ENCODE measurements at regions not wholly inside any gene's neighbourhood (a gene's known extent, or its start where the extent isn't known, plus 50 kb on each side); places are given as distances from the start of the nearest gene placed in this dataset.

DNA sequence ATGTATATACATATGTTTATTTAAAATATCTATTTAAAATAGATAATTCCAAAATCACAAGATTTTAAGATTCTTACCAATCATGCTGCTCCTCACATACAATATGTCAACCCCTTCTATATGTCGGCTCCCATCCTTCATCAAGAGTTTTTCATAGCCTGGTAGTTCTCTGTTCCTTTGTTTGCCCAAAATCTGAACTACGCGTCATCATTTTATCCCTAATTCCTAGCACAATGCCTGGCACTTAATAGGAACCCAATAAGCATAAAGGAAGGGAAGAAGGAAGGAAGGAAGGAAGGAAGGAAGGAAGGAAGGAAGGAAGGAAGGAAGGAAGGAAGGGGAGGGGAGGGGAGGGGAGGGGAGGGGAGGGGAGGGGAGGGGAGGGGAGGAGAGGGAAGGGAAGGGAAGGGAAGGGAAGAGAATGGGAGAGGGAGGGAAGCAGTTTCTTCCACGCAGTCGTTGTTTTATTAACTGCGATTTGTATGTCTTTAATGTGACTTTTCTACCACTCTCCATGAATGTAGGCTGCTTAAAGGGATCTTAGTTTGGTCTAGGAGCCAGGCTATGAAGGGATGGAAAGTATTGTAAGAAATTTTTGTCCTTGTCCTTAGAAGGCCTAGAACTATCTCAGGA, 83.3 kb upstream of the PCGF5 start:
- no peak for TF ChIP-seq EZH2phosphoT487 (IDR thresholded peaks at IDR 0.05; ENCODE audit: insufficient read depth, low read depth)
- no peak for TF ChIP-seq EZH2 (IDR thresholded peaks at IDR 0.05; ENCODE audit: insufficient read depth, poor library complexity, severe bottlenecking)
